ENCODE measurements at regions not wholly inside any gene's neighbourhood (a gene's known extent, or its start where the extent isn't known, plus 50 kb on each side); places are given as distances from the start of the nearest gene placed in this dataset.

DNA sequence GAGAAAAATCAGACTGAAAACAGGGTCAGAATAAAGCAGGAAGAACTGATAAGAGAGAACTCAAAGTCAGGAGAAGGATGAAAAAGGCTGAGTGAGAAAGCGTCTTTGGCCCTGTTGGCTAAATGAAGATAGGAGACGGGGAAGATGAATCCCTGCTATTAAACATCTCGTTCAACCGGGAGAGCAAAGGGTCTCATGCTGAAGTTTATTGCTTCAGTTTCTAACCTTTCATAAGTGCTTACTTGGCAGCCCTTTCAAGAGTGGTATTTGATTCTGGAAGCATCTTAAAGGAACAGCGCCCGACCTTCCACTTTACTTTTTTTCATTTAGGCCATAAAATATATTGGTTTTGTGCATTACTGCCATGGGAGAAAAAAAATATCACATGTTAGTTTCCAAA, 288.3 kb upstream of the RBFOX1 start:
- DNase-seq: no peak
- 36 to 65% methylated on average over 6 of the region's 6 CpGs for WGBS, 2 donors
- no peaks in the 10 kb centered on the region for H3K9me3 ChIP-seq
- no peak overlapping the region for H3K4me3 ChIP-seq
- H3K27me3 ChIP-seq: no peaks in the 10 kb centered on the region
- intact Hi-C loops (cut with DNase I; ENCODE audit: low total_unique reads): no loop called here
- H3K27ac ChIP-seq: no peak overlapping the region
- H3K4me1 ChIP-seq: no peaks in the 10 kb centered on the region
- H3K36me3 ChIP-seq (ENCODE audit: low read depth, missing control alignments): no peaks in the 10 kb centered on the region
- TF ChIP-seq, protein P1, sequence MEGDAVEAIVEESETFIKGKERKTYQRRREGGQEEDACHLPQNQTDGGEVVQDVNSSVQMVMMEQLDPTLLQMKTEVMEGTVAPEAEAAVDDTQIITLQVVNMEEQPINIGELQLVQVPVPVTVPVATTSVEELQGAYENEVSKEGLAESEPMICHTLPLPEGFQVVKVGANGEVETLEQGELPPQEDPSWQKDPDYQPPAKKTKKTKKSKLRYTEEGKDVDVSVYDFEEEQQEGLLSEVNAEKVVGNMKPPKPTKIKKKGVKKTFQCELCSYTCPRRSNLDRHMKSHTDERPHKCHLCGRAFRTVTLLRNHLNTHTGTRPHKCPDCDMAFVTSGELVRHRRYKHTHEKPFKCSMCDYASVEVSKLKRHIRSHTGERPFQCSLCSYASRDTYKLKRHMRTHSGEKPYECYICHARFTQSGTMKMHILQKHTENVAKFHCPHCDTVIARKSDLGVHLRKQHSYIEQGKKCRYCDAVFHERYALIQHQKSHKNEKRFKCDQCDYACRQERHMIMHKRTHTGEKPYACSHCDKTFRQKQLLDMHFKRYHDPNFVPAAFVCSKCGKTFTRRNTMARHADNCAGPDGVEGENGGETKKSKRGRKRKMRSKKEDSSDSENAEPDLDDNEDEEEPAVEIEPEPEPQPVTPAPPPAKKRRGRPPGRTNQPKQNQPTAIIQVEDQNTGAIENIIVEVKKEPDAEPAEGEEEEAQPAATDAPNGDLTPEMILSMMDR (IDR thresholded peaks at IDR 0.05): no peak

DNA sequence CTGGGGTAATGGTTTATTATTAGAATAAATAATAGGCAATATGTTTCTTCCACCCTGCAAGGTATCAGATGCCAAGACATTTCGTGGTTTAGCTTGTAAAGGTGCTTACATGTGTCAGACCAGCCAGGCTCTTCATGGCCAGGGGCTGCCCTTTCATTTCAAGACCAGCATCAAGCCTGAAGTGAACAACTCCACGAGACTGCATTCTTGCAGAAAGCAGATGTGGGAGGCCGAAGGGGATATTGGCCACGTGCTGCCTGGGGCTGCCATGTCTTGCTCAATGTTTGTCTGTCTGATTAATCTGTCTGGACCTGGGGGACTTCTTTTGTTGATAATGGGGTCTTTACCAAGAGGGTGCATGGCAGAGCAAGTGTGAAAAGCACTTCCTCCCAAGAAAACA, 294.2 kb upstream of the RBFOX1 start:
- no peak for TF ChIP-seq POLR2A (IDR thresholded peaks at IDR 0.05)
- TF ChIP-seq, protein P1 (IDR thresholded peaks at IDR 0.05): no peak
- Histone ChIP-seq H3K9me3 (no peaks in the 10 kb centered on the region), H3K27ac (no peak overlapping the region), H3K4me3 (no peak overlapping the region), H3K27me3 (no peaks in the 10 kb centered on the region), H3K36me3 (ENCODE audit: low read depth, missing control alignments) (no peaks in the 10 kb centered on the region), H3K4me1 (no peaks in the 10 kb centered on the region)
- 60 to 67% methylated on average over 4 of the region's 4 CpGs for WGBS, 2 donors
- no peak for DNase-seq
- intact Hi-C loops (cut with DNase I; ENCODE audit: low total_unique reads): no loop called here

DNA sequence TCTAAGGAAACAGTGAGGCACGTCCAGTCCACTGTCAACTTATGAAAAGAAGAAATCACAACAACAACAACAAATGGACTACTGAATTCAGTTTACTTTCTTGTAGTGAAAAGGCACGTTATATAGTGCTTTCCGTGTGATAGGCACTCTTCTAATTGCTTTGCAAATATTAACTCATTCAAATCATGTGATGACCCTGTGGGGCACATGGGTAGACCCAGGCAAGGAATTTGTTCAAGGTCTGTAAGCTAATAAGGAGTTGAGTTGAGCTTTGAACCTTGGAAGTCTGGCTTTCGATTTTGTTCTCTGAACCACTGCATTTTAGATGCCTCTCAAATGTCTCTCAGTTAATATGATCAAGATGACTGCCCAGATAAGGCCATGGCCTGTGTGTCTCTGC, 295.1 kb upstream of the RBFOX1 start:
- no peaks in the 10 kb centered on the region for H3K4me1 ChIP-seq
- no peak overlapping the region for H3K27ac ChIP-seq
- DNase-seq: no peak
- 74 to 76% methylated on average over 4 of the region's 4 CpGs for WGBS, 2 donors
- H3K4me3 ChIP-seq: no peak overlapping the region
- no peak for TF ChIP-seq POLR2A (IDR thresholded peaks at IDR 0.05)
- TF ChIP-seq, protein P1 (IDR thresholded peaks at IDR 0.05): no peak
- H3K36me3 ChIP-seq (ENCODE audit: low read depth, missing control alignments): no peaks in the 10 kb centered on the region
- no peaks in the 10 kb centered on the region for H3K27me3 ChIP-seq
- no peaks in the 10 kb centered on the region for H3K9me3 ChIP-seq
- intact Hi-C loops (cut with DNase I; ENCODE audit: low total_unique reads): no loop called here

DNA sequence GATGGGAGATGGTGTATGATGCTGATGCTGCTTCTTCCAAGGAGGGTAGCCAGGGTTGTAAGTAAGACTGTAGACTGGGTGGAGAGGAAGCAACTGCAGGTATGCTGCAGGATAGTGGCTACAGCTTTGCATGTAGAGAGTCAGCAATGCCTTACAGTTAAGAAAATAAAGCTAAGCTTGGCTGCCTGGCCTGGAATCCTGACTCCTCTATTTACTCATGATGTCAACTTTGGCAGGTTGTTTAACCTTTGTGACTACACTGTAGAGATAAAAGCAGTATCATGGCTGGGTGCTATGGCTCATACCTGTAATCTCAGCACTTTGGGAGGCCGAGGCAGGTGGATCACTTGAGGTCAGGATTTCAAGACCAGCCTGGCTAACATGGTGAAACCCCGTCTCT, 301.6 kb upstream of the RBFOX1 start:
- no peaks in the 10 kb centered on the region for H3K9me3 ChIP-seq
- H3K36me3 ChIP-seq (ENCODE audit: low read depth, missing control alignments): no peaks in the 10 kb centered on the region
- DNase-seq: no peak
- H3K27ac ChIP-seq: no peak overlapping the region
- H3K27me3 ChIP-seq: no peaks in the 10 kb centered on the region
- WGBS, 2 donors: 86 to 93% methylated on average over 2 of the region's 2 CpGs
- TF ChIP-seq POLR2A (IDR thresholded peaks at IDR 0.05): no peak
- TF ChIP-seq, protein P1 (IDR thresholded peaks at IDR 0.05): no peak
- no peaks in the 10 kb centered on the region for H3K4me1 ChIP-seq
- intact Hi-C loops (cut with DNase I; ENCODE audit: low total_unique reads): no loop called here
- H3K4me3 ChIP-seq: no peak overlapping the region

DNA sequence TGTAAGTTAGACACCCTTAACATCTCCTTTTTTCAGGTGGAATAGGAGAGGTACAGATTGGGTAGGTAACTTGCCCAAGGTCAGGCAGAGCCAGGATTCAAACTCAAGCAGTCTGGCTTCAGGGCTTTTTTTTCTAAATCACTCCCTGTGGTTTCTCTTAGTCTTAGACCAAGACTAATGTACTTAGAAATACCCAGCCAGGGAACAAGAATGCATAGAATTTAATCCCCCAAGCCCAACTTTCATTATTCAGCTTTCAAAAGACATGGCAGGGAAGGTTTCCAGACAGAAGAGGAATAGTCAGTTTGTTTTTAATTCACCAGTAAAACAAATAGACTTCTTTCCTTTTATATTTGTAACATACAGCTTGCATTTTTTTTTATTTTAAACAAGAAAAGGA, 305.2 kb upstream of the RBFOX1 start:
- intact Hi-C loops (cut with DNase I; ENCODE audit: low total_unique reads): no loop called here

More for the DNA sequence above, 305.2 kb upstream of the RBFOX1 start:
- TF ChIP-seq, protein P1 (IDR thresholded peaks at IDR 0.05): no peak
- no peak for TF ChIP-seq POLR2A (IDR thresholded peaks at IDR 0.05)
- no peak overlapping the region for H3K27ac ChIP-seq
- no peaks in the 10 kb centered on the region for H3K4me1 ChIP-seq
- no peak for DNase-seq
- no peaks in the 10 kb centered on the region for H3K27me3 ChIP-seq
- H3K4me3 ChIP-seq: no peak overlapping the region
- H3K36me3 ChIP-seq (ENCODE audit: low read depth, missing control alignments): no peaks in the 10 kb centered on the region
- H3K9me3 ChIP-seq: no peaks in the 10 kb centered on the region
